Urinary bladder (tissue), 3 donors: ENCODE measurements at regions not wholly inside any gene's neighbourhood (a gene's known extent, or its start where the extent isn't known, plus 50 kb on each side); places are given as distances from the start of the nearest gene placed in this dataset.
"Not testable (repeated sequence)": the region's sequence is repeated elsewhere in the genome, so short reads cannot be mapped to it uniquely, and the experiment has no call there.

Source experiments
- DNase-seq: peaks from one replicate; pipeline ENCODE4 v3.0.0-alpha.2; 2015; ENCODE audit errors: extremely low spot score
- H3K27ac ChIP-seq: one replicate; pipeline ENCODE4 v1.5.1; 2013; ENCODE audit warnings: low read depth, mild to moderate bottlenecking, moderate library complexity
- H3K36me3 ChIP-seq: one replicate; pipeline ENCODE4 v1.6.1; 2013; ENCODE audit warnings: mild to moderate bottlenecking, moderate library complexity; ENCODE audit not compliant: insufficient read depth
- H3K4me1 ChIP-seq: one replicate; pipeline ENCODE4 v1.6.1; 2013; ENCODE audit warnings: mild to moderate bottlenecking, moderate library complexity; ENCODE audit not compliant: insufficient read depth
- H3K4me3 ChIP-seq: one replicate; pipeline ENCODE4 v1.5.1; 2013; ENCODE audit warnings: low read depth, low read length
- WGBS: extraction: QIAGEN DNeasy Blood & Tissue Kit; methylation state at CpG from one replicate; pipeline ENCODE4 v1.1.7; 2013; 5-methylcytosine and 5-hydroxymethylcytosine counted together
- donor health status: healthy with polysubstance abuse.
- donor health status: healthy.

GRCh38 chr21:28381000-28381745, 611.5 kb downstream of the LTN1 start:
- DNase-seq, H3K27ac ChIP-seq, H3K36me3 ChIP-seq, H3K4me1 ChIP-seq, H3K4me3 ChIP-seq: not testable (repeated sequence)
- WGBS = 92% methylated on average over 2 of the region's 2 CpGs

- WGBS = 91% methylated on average over 7 of the region's 7 CpGs
- DNase-seq = no peak
- no peak overlapping the region for H3K27ac ChIP-seq
Observed at GRCh38 chr21:28380241-28380640, 612.4 kb downstream of the LTN1 start.

GRCh38 chr21:28378026-28378425, 614.7 kb downstream of the LTN1 start:
- 83% methylated on average over 2 of the region's 2 CpGs for WGBS
- no peak overlapping the region for H3K27ac ChIP-seq
- peaks cover 2% of the 10 kb centered on the region for H3K36me3 ChIP-seq
- H3K4me1 ChIP-seq = no peaks in the 10 kb centered on the region
- DNase-seq = no peak
- no peak overlapping the region for H3K4me3 ChIP-seq

More at GRCh38 chr21:28380241-28380640, 612.4 kb downstream of the LTN1 start:
- peaks cover 2% of the 10 kb centered on the region for H3K36me3 ChIP-seq
- no peak overlapping the region for H3K4me3 ChIP-seq
- no peaks in the 10 kb centered on the region for H3K4me1 ChIP-seq

- H3K27ac ChIP-seq = no peak overlapping the region
- no peaks in the 10 kb centered on the region for H3K4me1 ChIP-seq
- 75% methylated on average over 2 of the region's 2 CpGs for WGBS
- no peak for DNase-seq
- peaks cover 2% of the 10 kb centered on the region for H3K36me3 ChIP-seq
- H3K4me3 ChIP-seq = no peak overlapping the region
Observed at GRCh38 chr21:28375708-28376385, 616.8 kb downstream of the LTN1 start.

- DNase-seq = no peak
- Histone ChIP-seq H3K36me3 (no peaks in the 10 kb centered on the region), H3K4me3 (no peak overlapping the region), H3K4me1 (no peaks in the 10 kb centered on the region), H3K27ac (no peak overlapping the region)
- WGBS = 96% methylated on average over 1 of the region's 1 CpG
Observed at GRCh38 chr21:28374881-28375280, 617.8 kb downstream of the LTN1 start.

- H3K4me1 ChIP-seq = no peaks in the 10 kb centered on the region
- WGBS = 82% methylated on average over 4 of the region's 4 CpGs
- no peaks in the 10 kb centered on the region for H3K36me3 ChIP-seq
- H3K27ac ChIP-seq = no peak overlapping the region
- DNase-seq = no peak
- H3K4me3 ChIP-seq = no peak overlapping the region
Observed at GRCh38 chr21:28371713-28372112, 621.0 kb downstream of the LTN1 start.

- Histone ChIP-seq H3K4me3 (no peak overlapping the region), H3K36me3 (no peaks in the 10 kb centered on the region), H3K27ac (no peak overlapping the region), H3K4me1 (no peaks in the 10 kb centered on the region)
- no peak for DNase-seq
Observed at GRCh38 chr21:28359300-28359699, 633.4 kb downstream of the LTN1 start.

- Histone ChIP-seq H3K4me1 (no peaks in the 10 kb centered on the region), H3K27ac (no peak overlapping the region), H3K36me3 (no peaks in the 10 kb centered on the region), H3K4me3 (no peak overlapping the region)
- DNase-seq = no peak
- WGBS = 91% methylated on average over 4 of the region's 4 CpGs
Observed at GRCh38 chr21:28358702-28359101, 634.0 kb downstream of the LTN1 start.

GRCh38 chr21:28358170-28358569, 634.5 kb downstream of the LTN1 start:
- 86% methylated on average over 1 of the region's 1 CpG for WGBS
- Histone ChIP-seq H3K4me1 (no peaks in the 10 kb centered on the region), H3K27ac (no peak overlapping the region), H3K4me3 (no peak overlapping the region), H3K36me3 (no peaks in the 10 kb centered on the region)
- DNase-seq = no peak

- DNase-seq = no peak
- Histone ChIP-seq H3K4me1 (no peaks in the 10 kb centered on the region), H3K4me3 (no peak overlapping the region), H3K36me3 (no peaks in the 10 kb centered on the region), H3K27ac (no peak overlapping the region)
- WGBS = 94% methylated on average over 3 of the region's 3 CpGs
Observed at GRCh38 chr21:28357743-28358142, 634.9 kb downstream of the LTN1 start.

- no peaks in the 10 kb centered on the region for H3K4me1 ChIP-seq
- H3K36me3 ChIP-seq = no peaks in the 10 kb centered on the region
- no peak overlapping the region for H3K4me3 ChIP-seq
- H3K27ac ChIP-seq = no peak overlapping the region
- no peak for DNase-seq
- WGBS = 91% methylated on average over 2 of the region's 2 CpGs
Observed at GRCh38 chr21:28356422-28356821, 636.3 kb downstream of the LTN1 start.

GRCh38 chr21:28345934-28346333, 646.7 kb downstream of the LTN1 start:
- no peak overlapping the region for H3K4me3 ChIP-seq
- WGBS = 82% methylated on average over 2 of the region's 2 CpGs
- no peak overlapping the region for H3K27ac ChIP-seq
- H3K36me3 ChIP-seq = peaks cover 2% of the 10 kb centered on the region
- no peak for DNase-seq
- H3K4me1 ChIP-seq = no peaks in the 10 kb centered on the region

GRCh38 chr21:28344985-28345384, 647.7 kb downstream of the LTN1 start:
- 91% methylated on average over 1 of the region's 1 CpG for WGBS
- H3K36me3 ChIP-seq = peaks cover 2% of the 10 kb centered on the region
- H3K27ac ChIP-seq = no peak overlapping the region
- DNase-seq = no peak
- H3K4me3 ChIP-seq = no peak overlapping the region
- no peaks in the 10 kb centered on the region for H3K4me1 ChIP-seq

- DNase-seq = no peak
- Histone ChIP-seq H3K27ac (no peak overlapping the region), H3K36me3 (peaks cover 2% of the 10 kb centered on the region), H3K4me1 (no peaks in the 10 kb centered on the region), H3K4me3 (no peak overlapping the region)
- 93% methylated on average over 2 of the region's 2 CpGs for WGBS
Observed at GRCh38 chr21:28342212-28342810, 650.4 kb downstream of the LTN1 start.
